GM19452 (cell line): ENCODE measurements at regions not wholly inside any gene's neighbourhood (a gene's known extent, or its start where the extent isn't known, plus 50 kb on each side); places are given as distances from the start of the nearest gene placed in this dataset.

Experiments
- ATAC-seq: cut with Tn5 transposase; IDR thresholded peaks from one replicate; pipeline ENCODE4 v1.9.1; 2021; ENCODE audit not compliant: unreplicated experiment

- ATAC-seq = no peak
Measured at GRCh38 chr2:43109261-43109743, 117.1 kb downstream of the ZFP36L2 start.

- no peak for ATAC-seq
Measured at GRCh38 chr2:43107679-43108078, 118.7 kb downstream of the ZFP36L2 start.

DNA sequence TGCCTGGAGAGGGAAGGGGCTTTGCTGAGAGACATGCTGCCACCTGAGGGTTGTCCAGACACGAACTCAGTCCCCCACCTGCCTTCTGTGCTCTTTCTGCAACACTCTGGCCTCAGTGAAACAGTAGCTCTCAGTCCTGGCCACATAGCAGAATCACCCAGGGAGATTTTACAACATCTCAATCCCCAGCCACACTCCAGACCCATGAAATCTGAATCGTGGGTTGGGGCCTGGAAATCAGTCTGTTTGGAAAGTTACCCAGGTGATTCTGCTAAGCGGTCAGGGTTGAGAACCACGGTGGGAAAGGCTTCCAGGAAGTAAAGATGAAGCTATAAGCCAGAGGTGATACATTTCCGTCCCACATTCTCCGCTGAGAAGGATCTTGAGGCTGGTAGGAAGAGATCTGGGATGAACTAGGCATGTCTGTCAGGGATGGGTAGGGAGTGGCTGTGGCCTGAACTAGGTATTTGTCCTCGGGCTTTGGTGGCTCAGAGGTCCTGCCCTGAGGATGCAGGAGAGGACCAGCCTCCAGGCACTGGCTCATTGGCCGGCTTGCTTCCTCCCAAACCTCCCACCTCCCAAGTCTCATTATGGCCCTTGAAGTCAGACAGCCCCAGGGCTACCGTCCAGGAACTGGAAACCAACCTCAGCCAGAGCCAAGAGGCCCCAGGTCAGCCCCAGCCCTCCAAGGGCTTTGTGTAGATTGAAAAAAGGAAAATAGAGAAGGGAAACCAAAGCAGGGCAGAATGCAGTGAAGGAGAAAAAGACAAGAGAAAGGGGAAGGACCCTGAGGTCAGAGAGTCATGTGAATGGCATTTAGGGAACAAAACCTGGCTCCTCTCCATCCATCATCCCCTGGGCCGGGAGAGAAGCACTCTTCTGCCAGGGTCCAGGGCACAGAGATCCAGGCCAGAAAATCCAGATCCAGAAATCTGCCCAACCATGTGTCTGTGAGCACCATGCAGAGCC lies 119.6 kb downstream of the ZFP36L2 start:
- no peak for ATAC-seq

DNA sequence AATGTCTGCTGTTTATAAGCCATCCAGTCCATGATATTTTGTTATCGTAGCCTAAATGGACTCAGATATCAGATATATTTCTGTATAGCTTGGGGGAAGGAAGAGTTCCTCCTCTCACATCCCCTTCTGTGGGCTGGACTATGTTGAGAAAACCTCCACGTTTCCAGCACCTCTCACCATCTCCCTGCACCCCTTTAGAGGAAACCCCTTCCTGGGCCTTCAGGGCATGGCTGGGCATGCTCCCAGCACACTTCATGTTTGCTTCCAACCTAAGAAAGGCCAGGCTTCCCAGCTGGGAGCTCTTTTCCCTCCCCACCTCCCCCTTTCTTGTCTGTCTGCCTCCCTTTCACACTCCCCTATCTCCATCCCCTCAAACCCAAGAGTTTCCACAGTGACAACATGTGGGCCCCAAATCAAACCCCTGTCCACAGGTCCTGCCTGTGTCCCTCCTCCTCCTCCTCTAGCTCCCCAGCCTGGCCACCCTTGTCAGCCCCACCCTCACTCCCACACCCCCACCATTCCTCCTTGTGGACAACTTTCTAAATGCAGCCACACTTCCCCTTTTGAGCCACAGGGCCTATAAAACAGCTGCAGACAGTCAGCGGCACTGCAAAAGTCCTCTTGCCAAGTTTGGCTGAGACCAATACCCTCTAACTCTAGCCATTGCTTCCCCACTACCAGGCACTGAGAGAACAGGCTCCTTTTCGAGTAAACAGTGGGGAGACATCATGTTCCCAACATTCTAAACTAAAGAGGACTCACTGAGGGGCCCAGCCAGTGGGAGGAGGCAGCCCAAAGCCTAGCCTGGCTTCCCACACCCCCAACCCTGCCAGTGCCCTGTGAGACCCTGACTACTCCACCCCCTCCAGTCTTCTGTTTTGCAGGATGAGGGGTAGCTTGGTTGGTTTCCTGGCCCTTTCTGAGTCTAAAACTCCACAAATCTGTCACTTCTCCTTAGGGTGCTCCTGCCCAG lies 120.5 kb downstream of the ZFP36L2 start:
- no peak for ATAC-seq

DNA sequence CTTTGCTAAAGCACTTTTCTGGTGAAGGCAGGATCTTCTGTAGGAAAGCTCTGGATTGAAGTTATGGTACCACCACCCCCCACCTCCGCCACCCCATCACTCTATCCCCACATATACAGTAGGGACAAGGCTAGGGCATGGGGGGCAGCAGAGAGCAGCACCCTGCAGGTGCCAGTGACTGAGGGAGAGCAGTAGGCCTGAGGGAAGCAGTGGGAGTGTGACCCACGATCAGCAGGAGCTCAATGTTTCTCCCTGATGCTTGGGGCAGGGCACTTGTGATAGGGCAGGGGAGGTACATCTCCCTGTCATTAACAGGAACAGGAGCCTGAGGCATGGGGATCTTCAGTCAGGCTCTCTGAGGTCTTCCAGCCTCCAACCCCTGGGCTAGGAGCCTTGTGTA lies 121.6 kb downstream of the ZFP36L2 start:
- ATAC-seq = no peak

GRCh38 chr2:43104106-43104505 lies 122.3 kb downstream of the ZFP36L2 start:
- ATAC-seq = no peak

- no peak for ATAC-seq
Measured at GRCh38 chr2:43103093-43103404, 123.4 kb downstream of the ZFP36L2 start.

DNA sequence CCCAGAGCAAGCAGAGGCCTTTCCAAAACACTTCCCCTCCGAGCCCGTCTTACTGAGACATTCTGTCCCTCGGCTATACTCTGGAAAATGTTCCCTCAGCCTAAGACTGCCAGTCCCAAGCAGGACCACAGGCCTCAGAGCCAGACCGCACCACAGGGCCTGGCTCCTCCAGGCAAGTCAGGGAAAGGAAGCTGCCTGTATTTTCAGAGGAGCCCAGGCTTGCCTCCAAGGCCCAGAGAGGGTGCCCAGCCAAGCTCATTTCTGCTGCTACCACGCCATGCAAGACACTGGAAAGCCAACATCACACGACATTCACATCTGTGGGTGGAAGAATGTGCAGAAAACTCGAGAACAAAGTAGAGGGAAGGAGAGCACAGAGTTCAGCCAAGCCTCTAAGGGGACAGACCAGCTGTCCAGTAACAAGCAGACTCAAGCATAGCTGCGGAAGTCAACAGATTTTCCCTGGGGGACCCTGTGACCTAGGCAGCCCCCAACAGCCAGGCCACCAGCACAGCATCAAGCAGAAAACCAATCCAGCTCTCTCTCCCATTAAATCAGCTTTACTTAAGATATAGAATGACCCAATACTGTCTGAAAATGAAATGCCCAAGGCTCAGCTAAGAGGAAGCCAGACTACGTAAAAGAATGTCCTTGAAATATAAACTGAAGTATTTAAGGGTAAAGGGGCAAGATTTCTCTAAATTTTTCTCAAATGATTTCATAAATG lies 123.9 kb downstream of the ZFP36L2 start:
- no peak for ATAC-seq

- ATAC-seq = no peak
Measured at GRCh38 chr2:43101751-43102150, 124.7 kb downstream of the ZFP36L2 start.

- ATAC-seq = no peak
Measured at GRCh38 chr2:43100883-43101662, 125.3 kb downstream of the ZFP36L2 start.

- ATAC-seq = no peak
Measured at GRCh38 chr2:43100362-43100882, 126.0 kb downstream of the ZFP36L2 start.

- no peak for ATAC-seq
Measured at GRCh38 chr2:43099797-43100196, 126.6 kb downstream of the ZFP36L2 start.

GRCh38 chr2:43098539-43098938 lies 127.9 kb downstream of the ZFP36L2 start:
- ATAC-seq = no peak

DNA sequence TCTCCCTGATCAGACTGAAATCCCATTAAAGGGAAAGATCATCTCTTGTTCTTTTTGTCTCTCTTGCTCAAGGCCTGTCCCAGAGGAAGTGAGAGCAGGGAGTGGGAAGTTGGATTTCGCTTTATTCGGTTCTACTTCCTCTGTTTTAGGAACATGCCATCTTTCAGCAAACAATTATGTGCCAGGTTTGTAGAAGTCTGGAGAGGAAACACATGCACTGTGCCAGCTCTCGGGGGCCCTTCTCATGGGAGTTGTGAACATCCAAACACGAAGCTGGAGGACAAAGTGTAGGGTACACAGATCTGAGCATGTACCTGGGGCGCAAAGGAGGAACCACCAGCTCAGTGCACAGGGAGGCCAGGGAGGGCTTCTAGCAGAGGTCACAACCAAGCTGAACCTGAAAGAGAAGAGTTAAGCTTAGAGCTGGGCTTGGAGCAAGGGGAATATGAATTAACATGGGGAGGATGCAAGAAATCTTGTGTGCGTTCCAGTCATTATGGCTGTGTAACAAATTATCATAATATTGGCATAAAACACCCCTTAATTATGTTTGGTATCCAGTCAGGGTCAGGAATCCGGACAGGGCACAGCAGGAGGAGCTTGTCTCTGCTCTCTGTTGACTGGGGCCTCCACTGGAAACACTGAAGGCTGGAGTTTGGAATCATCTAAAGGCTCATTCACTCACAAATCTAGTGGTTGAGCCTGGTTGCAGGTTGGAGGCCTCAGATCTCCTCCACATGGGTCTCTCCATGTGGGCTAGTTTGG lies 128.6 kb downstream of the ZFP36L2 start:
- no peak for ATAC-seq

DNA sequence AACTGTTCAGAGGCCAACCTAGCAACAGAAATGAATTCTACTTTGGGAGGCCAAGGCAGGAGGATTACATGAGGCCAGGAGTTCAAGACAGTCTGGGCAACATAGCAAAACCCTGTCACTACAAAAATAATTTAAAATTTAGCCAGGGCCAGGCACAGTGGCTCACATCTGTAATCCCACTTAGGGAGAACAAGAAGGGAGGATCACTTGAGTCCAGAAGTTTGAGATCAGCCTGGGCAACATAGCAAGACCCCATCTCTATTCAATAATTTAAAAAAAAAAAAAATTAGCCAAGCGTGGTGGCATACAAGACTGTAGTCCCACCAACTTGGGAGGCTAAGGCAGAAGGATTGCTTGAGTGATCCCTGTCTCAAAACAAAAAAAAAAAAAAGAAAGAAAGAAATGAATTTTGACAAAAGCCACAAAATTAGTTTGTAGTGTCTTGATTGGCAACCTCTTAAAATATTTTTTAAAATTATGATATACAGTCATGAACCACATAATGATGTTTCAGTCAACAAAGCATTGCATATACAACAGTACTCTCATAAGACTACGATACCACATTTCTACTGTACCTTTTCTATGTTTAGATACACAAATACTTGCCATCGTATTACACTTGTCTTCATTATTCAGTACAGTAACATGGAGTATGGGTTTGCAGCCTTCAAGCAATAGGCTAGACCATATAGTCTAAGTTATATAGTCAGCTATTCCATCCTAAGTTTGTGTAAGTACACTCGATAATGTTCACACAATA lies 130.7 kb downstream of the ZFP36L2 start:
- no peak for ATAC-seq

- ATAC-seq = no peak
Measured at GRCh38 chr2:43092520-43093179, 133.8 kb downstream of the ZFP36L2 start.

DNA sequence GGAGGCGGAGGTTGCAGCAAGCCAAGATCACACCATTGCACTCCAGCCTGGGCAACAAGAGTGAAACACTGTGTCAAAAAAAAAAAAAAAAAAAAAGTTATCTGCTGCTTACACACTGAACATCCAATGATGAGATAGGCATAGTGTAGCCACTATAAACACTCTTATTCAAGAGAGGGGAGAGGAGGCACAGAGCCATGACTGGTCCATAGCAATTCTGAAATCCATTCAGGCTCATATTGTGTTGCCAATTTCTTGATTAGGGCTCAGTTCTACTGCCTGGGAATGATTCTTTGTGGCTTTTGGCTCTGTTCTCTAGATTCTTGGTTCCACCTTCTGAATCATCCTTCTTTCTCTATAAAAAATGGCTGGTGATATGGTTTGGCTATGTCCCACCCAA lies 136.1 kb downstream of the ZFP36L2 start:
- ATAC-seq = no peak
